ENCODE measurements at regions not wholly inside any gene's neighbourhood (a gene's known extent, or its start where the extent isn't known, plus 50 kb on each side); places are given as distances from the start of the nearest gene placed in this dataset.

DNA sequence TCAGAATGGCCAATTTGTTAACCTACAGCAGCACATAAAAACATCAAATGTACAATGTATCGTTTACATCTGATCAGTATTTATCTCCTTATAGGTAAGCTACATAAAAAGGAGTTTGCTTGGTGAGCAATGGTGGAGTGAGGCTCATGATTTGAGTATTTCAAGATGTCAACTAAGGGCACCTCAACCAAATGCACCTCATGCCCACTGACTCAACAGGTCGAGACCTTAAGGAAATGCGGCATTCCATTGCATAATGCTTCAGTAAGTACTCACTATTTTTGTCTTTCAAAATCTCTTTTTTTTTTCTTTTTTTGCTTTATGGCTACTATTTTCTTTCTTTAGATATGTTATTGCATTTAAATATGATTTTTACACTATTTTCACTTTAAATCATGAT is 181.0 kb upstream of the TLL1 start:
- H2AFZ ChIP-seq (ENCODE audit: low read depth, low read length): no peak overlapping the region
- Mint-ChIP-seq H3K4me1 (ENCODE audit: low read depth, unreplicated experiment) (no peaks in the 10 kb centered on the region), H3K9me3 (ENCODE audit: unreplicated experiment) (no peaks in the 10 kb centered on the region), H3K4me3 (ENCODE audit: unreplicated experiment) (no peak overlapping the region), H3K27me3 (ENCODE audit: low read depth, unreplicated experiment) (no peaks in the 10 kb centered on the region), H3K36me3 (ENCODE audit: low read depth, unreplicated experiment) (no peaks in the 10 kb centered on the region), H3K27ac (ENCODE audit: unreplicated experiment) (no peak overlapping the region)
- FAIRE-seq (no peak), DNase-seq (ENCODE audit: low read depth) (no peak)
- H4K20me1 ChIP-seq (ENCODE audit: insufficient read depth, low read length): no peaks in the 10 kb centered on the region
- no peaks in the 10 kb centered on the region for H3K4me1 ChIP-seq (ENCODE audit: insufficient read depth, low read length)
- no peak for TF ChIP-seq EZH2 (IDR thresholded peaks at IDR 0.05; ENCODE audit: insufficient read depth, low read length)
- TF ChIP-seq CTCF (IDR thresholded peaks at IDR 0.05; ENCODE audit: insufficient read depth, low read depth, low read length): no peak
- H3K79me2 ChIP-seq (ENCODE audit: insufficient read depth, low read length): no peaks in the 10 kb centered on the region
- H3K36me3 ChIP-seq (ENCODE audit: insufficient read depth, low read length): no peaks in the 10 kb centered on the region
- no peak overlapping the region for H3K27ac ChIP-seq (ENCODE audit: low read depth, low read length)
- H3K9ac ChIP-seq (ENCODE audit: low read length): no peak overlapping the region
- no peak overlapping the region for H3K4me2 ChIP-seq (ENCODE audit: low read length)
- H3K27me3 ChIP-seq (ENCODE audit: insufficient read depth, low read length): no peaks in the 10 kb centered on the region
- H3K9me3 ChIP-seq (ENCODE audit: insufficient read depth, low read depth, low read length): no peaks in the 10 kb centered on the region
- no peak overlapping the region for H3K4me3 ChIP-seq (ENCODE audit: insufficient read depth, low read depth, low read length)

- Histone ChIP-seq H3K4me2 (ENCODE audit: low read length) (no peak overlapping the region), H3K79me2 (ENCODE audit: insufficient read depth, low read length) (no peaks in the 10 kb centered on the region), H4K20me1 (ENCODE audit: insufficient read depth, low read length) (no peaks in the 10 kb centered on the region), H2AFZ (ENCODE audit: low read depth, low read length) (no peak overlapping the region), H3K4me3 (ENCODE audit: insufficient read depth, low read depth, low read length) (no peak overlapping the region), H3K27me3 (ENCODE audit: insufficient read depth, low read length) (no peaks in the 10 kb centered on the region), H3K9ac (ENCODE audit: low read length) (no peak overlapping the region), H3K9me3 (ENCODE audit: insufficient read depth, low read depth, low read length) (no peaks in the 10 kb centered on the region), H3K36me3 (ENCODE audit: insufficient read depth, low read length) (no peaks in the 10 kb centered on the region), H3K4me1 (ENCODE audit: insufficient read depth, low read length) (no peaks in the 10 kb centered on the region), H3K27ac (ENCODE audit: low read depth, low read length) (no peak overlapping the region)
- no peak for FAIRE-seq
- no peak for TF ChIP-seq EZH2 (IDR thresholded peaks at IDR 0.05; ENCODE audit: insufficient read depth, low read length)
- no peak for TF ChIP-seq CTCF (IDR thresholded peaks at IDR 0.05; ENCODE audit: insufficient read depth, low read depth, low read length)
- Mint-ChIP-seq H3K4me3 (ENCODE audit: unreplicated experiment) (no peak overlapping the region), H3K9me3 (ENCODE audit: unreplicated experiment) (no peaks in the 10 kb centered on the region), H3K27ac (ENCODE audit: unreplicated experiment) (no peak overlapping the region), H3K36me3 (ENCODE audit: low read depth, unreplicated experiment) (no peaks in the 10 kb centered on the region), H3K27me3 (ENCODE audit: low read depth, unreplicated experiment) (no peaks in the 10 kb centered on the region), H3K4me1 (ENCODE audit: low read depth, unreplicated experiment) (no peaks in the 10 kb centered on the region)
- no peak for DNase-seq (ENCODE audit: low read depth)
Observed at GRCh38 chr4:165698272-165698671, 174.8 kb upstream of the TLL1 start.

DNA sequence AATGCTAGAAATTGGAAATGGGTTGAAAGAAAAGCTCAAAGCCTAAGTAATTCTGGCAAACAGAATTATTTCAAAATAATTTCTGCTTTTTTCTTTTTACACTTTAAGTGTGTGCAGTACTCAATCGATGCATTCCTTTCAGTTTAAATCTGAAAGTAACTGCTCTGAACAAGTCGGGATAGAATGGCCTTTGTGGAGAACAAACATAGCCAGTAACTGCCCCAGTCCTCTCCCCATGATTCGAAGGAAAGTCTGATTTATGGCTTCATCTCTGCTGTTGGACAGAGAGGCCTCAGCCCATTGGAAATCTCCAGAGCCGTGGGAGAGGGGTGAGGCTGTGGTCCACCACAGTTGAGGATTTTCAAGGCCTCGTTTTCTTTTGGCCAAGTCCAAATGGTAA is 174.0 kb upstream of the TLL1 start:
- no peaks in the 10 kb centered on the region for H3K36me3 Mint-ChIP-seq (ENCODE audit: low read depth, unreplicated experiment)
- H3K4me2 ChIP-seq (ENCODE audit: low read length): no peak overlapping the region
- no peaks in the 10 kb centered on the region for H3K36me3 ChIP-seq (ENCODE audit: insufficient read depth, low read length)
- no peak for FAIRE-seq
- H3K9me3 Mint-ChIP-seq (ENCODE audit: unreplicated experiment): no peaks in the 10 kb centered on the region
- TF ChIP-seq EZH2 (IDR thresholded peaks at IDR 0.05; ENCODE audit: insufficient read depth, low read length): no peak
- no peak for TF ChIP-seq CTCF (IDR thresholded peaks at IDR 0.05; ENCODE audit: insufficient read depth, low read depth, low read length)
- no peaks in the 10 kb centered on the region for H3K27me3 Mint-ChIP-seq (ENCODE audit: low read depth, unreplicated experiment)
- H3K27ac ChIP-seq (ENCODE audit: low read depth, low read length): no peak overlapping the region
- H3K27ac Mint-ChIP-seq (ENCODE audit: unreplicated experiment): no peak overlapping the region
- no peak overlapping the region for H3K9ac ChIP-seq (ENCODE audit: low read length)
- H3K4me1 Mint-ChIP-seq (ENCODE audit: low read depth, unreplicated experiment): no peaks in the 10 kb centered on the region
- no peaks in the 10 kb centered on the region for H3K79me2 ChIP-seq (ENCODE audit: insufficient read depth, low read length)
- H3K9me3 ChIP-seq (ENCODE audit: insufficient read depth, low read depth, low read length): no peaks in the 10 kb centered on the region
- no peak for DNase-seq (ENCODE audit: low read depth)
- H3K27me3 ChIP-seq (ENCODE audit: insufficient read depth, low read length): no peaks in the 10 kb centered on the region
- no peaks in the 10 kb centered on the region for H3K4me1 ChIP-seq (ENCODE audit: insufficient read depth, low read length)
- H3K4me3 ChIP-seq (ENCODE audit: insufficient read depth, low read depth, low read length): no peak overlapping the region
- H3K4me3 Mint-ChIP-seq (ENCODE audit: unreplicated experiment): no peak overlapping the region
- no peak overlapping the region for H2AFZ ChIP-seq (ENCODE audit: low read depth, low read length)
- H4K20me1 ChIP-seq (ENCODE audit: insufficient read depth, low read length): no peaks in the 10 kb centered on the region

Data from astrocyte (in vitro differentiated cells and primary cell).